ENCODE measurements at regions not wholly inside any gene's neighbourhood (a gene's known extent, or its start where the extent isn't known, plus 50 kb on each side); places are given as distances from the start of the nearest gene placed in this dataset.

DNA sequence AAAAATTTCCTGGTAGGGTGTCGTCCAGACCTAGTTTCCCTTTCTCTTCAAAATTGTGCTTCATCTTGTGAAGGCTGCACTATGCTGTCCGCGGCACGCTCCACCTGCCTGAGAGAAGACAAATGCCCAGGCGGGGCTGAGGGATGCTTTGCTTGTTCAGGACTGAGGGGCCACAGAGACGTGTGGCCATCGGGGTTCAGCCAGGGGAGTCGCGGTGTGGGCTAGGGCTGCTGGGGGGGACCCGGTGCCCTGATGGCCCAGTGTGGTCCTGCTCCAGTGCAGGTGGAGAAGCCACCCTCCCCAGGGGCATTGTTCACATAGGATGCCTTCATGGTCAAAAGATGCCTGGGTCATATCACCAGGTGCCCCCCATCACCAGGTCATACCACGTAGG lies 107.8 kb upstream of the SHH start:
- DNase-seq (ENCODE audit: low read depth) = no peak

GRCh38 chr7:155919391-155920067 lies 107.3 kb upstream of the SHH start:
- no peak for DNase-seq (ENCODE audit: low read depth)

DNA sequence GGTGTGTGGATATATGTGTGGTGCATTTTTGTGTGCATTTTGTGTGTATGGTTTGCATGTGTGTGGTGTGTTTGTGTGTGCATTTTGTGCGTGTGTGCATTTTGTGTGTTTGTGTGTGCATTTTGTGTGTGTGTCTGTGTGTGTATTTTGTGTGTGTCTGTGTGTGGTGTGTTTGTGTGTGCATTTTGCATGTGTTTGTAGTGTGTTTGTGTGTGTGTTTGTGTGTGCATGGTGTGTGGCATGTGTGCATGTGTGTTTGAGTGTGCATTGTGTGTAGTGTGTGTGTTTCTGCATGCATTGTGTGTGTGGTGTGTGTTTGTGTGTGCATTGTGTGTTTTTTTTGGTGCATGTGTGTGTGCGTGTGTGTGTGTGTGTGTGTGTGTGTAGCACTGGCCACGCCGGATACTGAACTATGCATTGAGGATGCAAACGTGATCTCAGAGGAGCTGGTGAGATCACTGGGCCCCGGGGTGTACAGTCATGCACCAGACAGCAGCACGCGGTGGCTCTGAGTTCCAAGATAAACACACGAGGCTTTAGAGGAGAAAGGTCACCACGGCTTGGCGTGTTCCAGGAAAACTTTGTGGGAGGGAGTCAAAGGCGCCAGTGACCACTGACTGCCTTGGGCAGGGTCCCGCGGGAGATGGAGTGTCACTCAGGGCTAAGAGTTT lies 106.6 kb upstream of the SHH start:
- DNase-seq (ENCODE audit: low read depth) = no peak

DNA sequence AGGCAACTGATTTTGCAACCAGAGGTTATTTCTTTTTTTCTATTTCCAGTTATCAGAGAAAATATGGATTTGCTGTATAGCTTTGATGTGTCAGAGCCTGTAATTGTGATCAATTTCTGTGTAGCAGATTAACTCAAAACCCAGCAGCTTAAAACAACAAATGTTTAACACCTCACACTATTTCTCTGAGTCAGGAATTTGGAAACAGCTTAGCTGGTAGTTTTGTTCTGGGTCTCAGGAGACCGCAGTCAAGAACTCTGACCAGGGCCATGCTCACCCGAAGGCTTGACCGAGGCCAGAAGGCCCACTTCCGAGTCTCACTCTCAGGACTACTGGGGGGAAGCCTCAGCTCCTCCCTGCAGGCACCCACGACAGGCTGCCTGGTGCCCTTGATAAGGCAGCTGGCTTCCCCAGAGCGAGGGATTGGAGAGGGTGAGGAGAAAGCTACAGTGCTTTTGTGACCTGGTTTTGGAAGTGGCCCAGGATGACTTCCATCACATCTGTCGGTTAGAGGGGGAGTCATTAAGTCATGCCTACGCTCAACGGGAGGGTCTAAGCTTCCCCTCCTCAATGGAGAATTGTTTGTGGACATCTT lies 105.7 kb upstream of the SHH start:
- DNase-seq (ENCODE audit: low read depth) = no peak

DNA sequence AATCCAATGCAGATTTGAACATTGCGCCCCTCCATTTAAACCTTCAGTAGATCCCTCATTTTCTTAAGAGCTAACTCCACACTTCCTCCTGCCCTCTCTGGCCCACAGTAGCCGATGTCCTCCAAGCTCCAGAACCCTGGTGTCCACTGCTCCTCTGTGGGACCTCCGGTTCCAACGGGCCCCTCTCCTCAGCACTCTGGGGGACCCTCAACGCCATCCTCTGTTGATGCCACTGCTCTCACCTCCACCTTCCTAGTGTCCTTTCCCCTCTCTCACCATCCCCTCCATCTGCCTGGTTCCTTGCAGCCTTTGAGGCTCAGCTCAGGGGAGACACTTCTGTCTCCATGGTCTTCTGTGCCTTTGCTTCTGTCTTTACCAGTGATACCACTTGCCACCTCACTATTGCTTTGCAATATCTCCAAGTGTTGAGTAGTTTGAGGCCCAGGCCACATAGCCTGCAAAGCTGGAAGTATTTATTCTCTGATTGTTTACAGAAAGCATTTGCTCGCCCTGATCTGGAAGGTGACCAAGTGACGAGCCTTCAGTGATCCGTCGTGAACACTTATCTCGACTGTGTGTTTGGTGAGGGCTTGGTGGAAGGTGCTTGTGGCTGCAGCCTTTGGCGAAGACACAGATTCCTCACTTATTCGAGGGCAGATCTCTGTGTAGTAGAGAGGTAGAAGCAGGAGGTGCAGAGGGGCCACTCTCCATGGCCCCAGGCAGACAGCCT lies 104.8 kb upstream of the SHH start:
- no peak for DNase-seq (ENCODE audit: low read depth)

DNA sequence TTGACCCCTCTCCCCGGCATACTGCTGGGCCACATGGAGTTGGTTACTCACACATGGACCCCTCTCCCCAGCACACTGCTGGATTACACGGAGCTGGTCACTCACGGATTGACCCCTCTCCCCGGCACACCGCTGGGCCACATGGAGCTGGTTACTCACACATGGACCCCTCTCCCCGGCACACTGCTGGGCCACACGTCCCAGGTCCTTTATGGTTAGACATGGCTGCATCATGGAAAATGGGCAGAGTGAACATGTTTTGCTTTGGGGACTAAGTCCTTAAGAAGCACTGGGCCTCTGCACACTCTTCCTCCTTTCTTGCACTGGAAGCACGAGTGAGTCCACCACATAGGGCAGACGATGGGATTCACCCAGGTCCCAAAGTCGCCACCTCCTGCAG lies 102.1 kb upstream of the SHH start:
- no peak for DNase-seq (ENCODE audit: low read depth)

GRCh38 chr7:155913719-155914118 lies 101.5 kb upstream of the SHH start:
- no peak for DNase-seq (ENCODE audit: low read depth)

DNA sequence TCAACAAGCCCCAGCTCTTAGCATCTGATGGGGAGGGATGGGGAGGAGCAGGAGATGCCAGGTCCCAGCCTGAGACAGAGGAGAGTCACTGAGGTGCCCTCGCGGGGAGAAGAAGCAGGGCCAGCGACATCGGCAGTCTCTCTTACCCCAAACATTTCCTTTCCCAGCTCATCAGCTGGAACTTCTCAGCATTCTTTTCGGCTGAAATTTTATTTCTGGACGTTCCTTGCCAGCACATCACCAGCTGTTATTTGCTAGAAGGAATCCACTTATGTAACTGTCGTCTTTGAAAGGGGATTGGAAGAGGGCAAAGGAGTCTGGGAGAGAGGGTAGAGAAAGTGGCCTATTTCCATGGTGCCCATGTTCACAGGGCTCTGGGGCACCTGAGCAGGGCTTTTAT lies 101.0 kb upstream of the SHH start:
- no peak for DNase-seq (ENCODE audit: low read depth)

DNA sequence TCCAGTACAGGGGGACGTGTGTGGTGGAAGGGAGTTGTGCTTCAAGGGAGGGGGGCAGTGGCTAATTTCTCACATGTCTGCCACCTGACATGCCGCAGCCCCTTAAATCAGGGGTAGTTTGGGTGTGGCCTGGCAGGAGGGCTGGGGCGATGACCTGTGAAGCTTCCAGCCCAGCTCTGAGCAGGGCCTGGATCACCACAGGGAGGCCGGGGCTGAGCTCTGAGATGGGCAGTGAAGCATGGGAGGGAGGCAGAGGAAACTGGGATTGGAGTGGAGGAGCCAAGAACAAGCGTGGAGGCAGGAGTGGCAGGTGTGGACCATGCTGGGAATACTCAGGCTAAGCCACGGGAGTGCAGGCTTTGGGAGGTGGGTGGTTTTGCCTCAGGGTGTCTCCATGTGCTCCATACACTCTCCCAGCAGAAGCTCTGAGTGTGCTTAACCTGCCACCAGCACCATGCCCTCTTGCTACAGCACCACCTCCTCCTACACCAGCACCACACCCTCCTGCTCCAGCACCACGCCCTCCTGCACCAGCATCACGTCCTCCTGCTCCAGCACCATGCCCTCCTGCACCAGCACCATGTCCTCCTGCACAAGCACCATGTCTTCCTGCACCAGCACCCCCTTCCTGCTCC lies 99.3 kb upstream of the SHH start:
- no peak for DNase-seq (ENCODE audit: low read depth)

DNA sequence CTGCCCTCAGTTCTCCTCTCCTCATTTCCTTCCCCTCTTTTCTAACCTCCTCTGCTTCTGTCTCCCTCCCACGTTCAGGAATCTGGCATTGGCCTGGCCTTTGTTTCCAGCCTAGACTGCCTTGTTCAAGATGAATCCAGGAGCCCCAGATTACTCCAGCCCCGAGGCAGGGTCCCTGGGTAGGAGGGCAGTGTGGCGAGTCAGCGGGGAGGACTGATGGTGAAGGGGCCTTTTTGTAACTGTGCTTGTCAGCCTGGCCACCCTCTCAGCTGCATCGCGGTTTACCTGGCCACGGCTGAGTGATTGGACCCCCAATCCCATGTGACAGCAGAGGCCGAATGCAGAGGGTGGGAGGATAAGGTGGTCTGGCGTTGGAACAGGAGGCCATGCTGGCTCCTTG lies 96.1 kb upstream of the SHH start:
- DNase-seq (ENCODE audit: low read depth) = no peak

- DNase-seq (ENCODE audit: low read depth) = no peak
Observed at GRCh38 chr7:155907450-155908200, 95.4 kb upstream of the SHH start.

GRCh38 chr7:155901176-155901575 lies 88.9 kb upstream of the SHH start:
- DNase-seq (ENCODE audit: low read depth) = no peak

DNA sequence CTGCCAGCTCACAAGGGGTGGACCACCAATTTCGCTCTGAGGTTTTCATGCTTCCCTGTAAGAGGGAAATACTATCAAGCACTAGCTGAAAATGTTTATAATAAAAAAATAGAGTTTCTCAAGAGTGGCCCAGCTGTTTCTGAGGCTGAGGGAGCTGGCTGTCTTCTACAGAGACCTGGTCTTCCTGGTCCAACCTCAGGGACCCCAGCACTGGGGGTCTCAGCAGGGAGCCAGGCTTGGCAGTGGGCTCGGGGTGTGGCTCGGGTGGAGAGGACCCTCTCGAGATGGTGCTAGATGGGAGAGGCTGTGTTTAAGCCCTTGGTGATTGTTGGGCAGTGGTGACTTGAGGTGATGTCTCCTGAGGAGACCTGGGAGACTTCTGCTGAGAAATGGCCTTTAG lies 87.3 kb upstream of the SHH start:
- DNase-seq (ENCODE audit: low read depth) = no peak

GRCh38 chr7:155897758-155898386 lies 85.6 kb upstream of the SHH start:
- DNase-seq (ENCODE audit: low read depth) = no peak

GRCh38 chr7:155896531-155897263 lies 84.4 kb upstream of the SHH start:
- no peak for DNase-seq (ENCODE audit: low read depth)

- DNase-seq (ENCODE audit: low read depth) = no peak
Observed at GRCh38 chr7:155893664-155894063, 81.4 kb upstream of the SHH start.

GRCh38 chr7:155893176-155893575 lies 80.9 kb upstream of the SHH start:
- no peak for DNase-seq (ENCODE audit: low read depth)

DNA sequence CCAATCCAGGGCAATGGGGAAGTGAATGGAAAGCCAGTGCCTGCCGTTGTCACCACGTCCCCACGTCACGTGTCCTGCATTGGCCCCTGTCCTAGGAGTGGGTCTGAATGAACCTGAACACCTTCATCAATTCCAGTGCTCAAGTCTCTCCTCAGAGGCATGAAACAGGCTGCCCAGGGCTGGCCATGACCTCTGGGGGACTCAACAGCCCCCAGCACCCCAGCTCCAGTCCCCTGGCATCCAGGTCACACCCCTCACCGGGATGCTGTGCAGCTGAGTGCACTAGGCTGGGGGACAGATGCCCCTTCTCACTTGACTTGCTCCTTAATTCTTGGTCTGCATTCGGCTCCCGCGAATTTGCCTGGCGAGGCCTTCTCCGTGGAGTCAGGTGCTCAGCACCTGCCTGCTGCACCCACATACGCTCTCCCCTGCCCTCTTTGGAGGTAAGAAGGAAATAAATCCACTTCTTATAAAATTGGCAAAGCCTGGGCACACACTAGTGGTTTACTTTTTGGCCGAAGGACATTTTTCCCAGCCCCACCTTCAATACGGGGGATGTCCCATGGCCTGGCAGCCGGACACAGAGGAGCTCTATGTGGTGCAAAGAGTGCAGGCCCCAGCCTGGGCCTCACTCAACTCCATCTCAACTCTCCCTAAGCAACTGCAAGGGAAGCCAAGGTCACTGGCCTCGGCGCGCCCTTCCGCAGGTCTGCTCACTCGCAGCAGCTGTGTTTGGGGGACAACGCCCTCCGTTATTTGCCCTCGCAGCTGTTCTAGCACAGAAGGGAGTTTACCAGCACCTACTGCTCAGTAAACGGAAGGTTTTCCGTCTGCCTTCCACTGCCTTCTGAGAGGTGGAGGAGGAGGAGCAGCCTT lies 77.6 kb upstream of the SHH start:
- DNase-seq (ENCODE audit: low read depth) = no peak

- DNase-seq (ENCODE audit: low read depth) = no peak
Observed at GRCh38 chr7:155887174-155887525, 74.9 kb upstream of the SHH start.
